Neural progenitor cell (in vitro differentiated cells): ENCODE measurements at regions not wholly inside any gene's neighbourhood (a gene's known extent, or its start where the extent isn't known, plus 50 kb on each side); places are given as distances from the start of the nearest gene placed in this dataset.
"Not testable (repeated sequence)": the region's sequence is repeated elsewhere in the genome, so short reads cannot be mapped to it uniquely, and the experiment has no call there.

ENCODE experiments used
- DNase-seq: peaks from one replicate; pipeline ENCODE4 v3.0.0-alpha.2; 2016; ENCODE audit warnings: low spot score
- H2AFZ ChIP-seq: fragments of 200-600 bp; sonication (generic); replicated peaks from 2 replicates; pipeline ENCODE4 v1.6.1; 2016; ENCODE audit warnings: antibody characterized with exemption
- H3F3A ChIP-seq: fragments of 200-600 bp; sonication (generic); 2 replicates; pipeline ENCODE4 v1.6.1; 2016; ENCODE audit warnings: antibody characterized with exemption, low read depth
- H3K27ac ChIP-seq: fragments of 200-600 bp; sonication (generic); 2 replicates; pipeline ENCODE4 v1.5.1; 2016; ENCODE audit warnings: mild to moderate bottlenecking
- H3K27me3 ChIP-seq: fragments of 200-600 bp; sonication (generic); 2 replicates; pipeline ENCODE4 v1.6.1; 2016; ENCODE audit warnings: mild to moderate bottlenecking, moderate library complexity
- H3K36me3 ChIP-seq: fragments of 200-600 bp; sonication (generic); 2 replicates; pipeline ENCODE4 v1.5.1; 2016
- H3K4me1 ChIP-seq: fragments of 200-600 bp; sonication (generic); 2 replicates; pipeline ENCODE4 v1.6.1; 2016; ENCODE audit warnings: mixed run types
- H3K4me2 ChIP-seq: fragments of 200-600 bp; sonication (generic); 2 replicates; pipeline ENCODE4 v1.6.1; 2016
- H3K4me3 ChIP-seq: fragments of 200-600 bp; sonication (generic); 2 replicates; pipeline ENCODE4 v1.5.1; 2016
- H3K79me2 ChIP-seq: fragments of 200-600 bp; sonication (generic); 2 replicates; pipeline ENCODE4 v1.6.1; 2016; ENCODE audit warnings: low read depth
- H3K9ac ChIP-seq: fragments of 200-600 bp; sonication (generic); 2 replicates; pipeline ENCODE4 v1.6.1; 2016
- H3K9me3 ChIP-seq: fragments of 200-600 bp; sonication (generic); 2 replicates; pipeline ENCODE4 v1.5.1; 2016; ENCODE audit warnings: low read depth
- H4K20me1 ChIP-seq: fragments of 200-600 bp; sonication (generic); 2 replicates; pipeline ENCODE4 v1.6.1; 2016; ENCODE audit warnings: low read depth
- H3K27ac Mint-ChIP-seq: 3 replicates; pipeline ENCODE4 v1.8.0; 2021; ENCODE audit warnings: mixed read lengths
- H3K27me3 Mint-ChIP-seq: 2 replicates; pipeline ENCODE4 v1.8.0; 2022; ENCODE audit warnings: low read depth, mild to moderate bottlenecking, inconsistent platforms, moderate library complexity, mixed read lengths; ENCODE audit not compliant: insufficient read depth
- H3K36me3 Mint-ChIP-seq: 3 replicates; pipeline ENCODE4 v1.8.0; 2021; ENCODE audit warnings: mixed read lengths
- H3K4me1 Mint-ChIP-seq: 3 replicates; pipeline ENCODE4 v1.8.0; 2021; ENCODE audit warnings: mixed read lengths
- H3K4me3 Mint-ChIP-seq: 3 replicates; pipeline ENCODE4 v1.8.0; 2021; ENCODE audit warnings: mild to moderate bottlenecking, moderate library complexity, mixed read lengths
- H3K9me3 Mint-ChIP-seq: 3 replicates; pipeline ENCODE4 v1.8.0; 2020; ENCODE audit warnings: mixed read lengths
- EZH2 ChIP-seq: fragments of 200-600 bp; sonication (generic); IDR thresholded peaks from 2 replicates; pipeline ENCODE4 v1.6.1; 2017; ENCODE audit warnings: antibody characterized with exemption, mild to moderate bottlenecking, moderate library complexity
- EZH2phosphoT487 ChIP-seq: fragments of 200-600 bp; sonication (generic); IDR thresholded peaks from 2 replicates; pipeline ENCODE4 v1.6.1; 2017; ENCODE audit warnings: antibody characterized with exemption
- TF ChIP-seq, protein P1 (sequence below): fragments of 200-600 bp; sonication (generic); IDR thresholded peaks from 2 replicates; pipeline ENCODE4 v1.5.1; 2017; ENCODE audit warnings: antibody characterized with exemption, mild to moderate bottlenecking

DNA sequence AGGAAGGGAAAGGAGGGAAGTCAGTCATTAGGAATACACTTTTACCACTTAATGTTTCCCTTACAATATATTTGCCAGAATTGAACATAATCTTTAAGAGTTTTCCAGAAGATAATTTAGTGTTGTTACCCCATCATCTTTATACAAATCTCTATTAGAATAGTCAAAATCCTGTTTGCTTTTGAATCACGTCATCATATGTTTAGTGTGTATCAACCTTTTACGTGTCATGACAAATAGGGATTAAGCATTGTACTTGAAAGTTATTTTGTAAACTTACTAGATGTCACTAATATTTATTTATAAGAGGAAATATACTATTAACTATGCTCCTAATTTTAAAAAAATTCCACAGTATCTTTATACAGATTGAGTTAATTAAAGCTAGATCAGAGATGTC is 1899.5 kb downstream of the MAT2B start:
- no peaks in the 10 kb centered on the region for H4K20me1 ChIP-seq
- TF ChIP-seq EZH2, result no peak
- TF ChIP-seq, protein P1, sequence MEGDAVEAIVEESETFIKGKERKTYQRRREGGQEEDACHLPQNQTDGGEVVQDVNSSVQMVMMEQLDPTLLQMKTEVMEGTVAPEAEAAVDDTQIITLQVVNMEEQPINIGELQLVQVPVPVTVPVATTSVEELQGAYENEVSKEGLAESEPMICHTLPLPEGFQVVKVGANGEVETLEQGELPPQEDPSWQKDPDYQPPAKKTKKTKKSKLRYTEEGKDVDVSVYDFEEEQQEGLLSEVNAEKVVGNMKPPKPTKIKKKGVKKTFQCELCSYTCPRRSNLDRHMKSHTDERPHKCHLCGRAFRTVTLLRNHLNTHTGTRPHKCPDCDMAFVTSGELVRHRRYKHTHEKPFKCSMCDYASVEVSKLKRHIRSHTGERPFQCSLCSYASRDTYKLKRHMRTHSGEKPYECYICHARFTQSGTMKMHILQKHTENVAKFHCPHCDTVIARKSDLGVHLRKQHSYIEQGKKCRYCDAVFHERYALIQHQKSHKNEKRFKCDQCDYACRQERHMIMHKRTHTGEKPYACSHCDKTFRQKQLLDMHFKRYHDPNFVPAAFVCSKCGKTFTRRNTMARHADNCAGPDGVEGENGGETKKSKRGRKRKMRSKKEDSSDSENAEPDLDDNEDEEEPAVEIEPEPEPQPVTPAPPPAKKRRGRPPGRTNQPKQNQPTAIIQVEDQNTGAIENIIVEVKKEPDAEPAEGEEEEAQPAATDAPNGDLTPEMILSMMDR, result no peak
- no peaks in the 10 kb centered on the region for H3K9me3 ChIP-seq
- Mint-ChIP-seq H3K36me3 (no peaks in the 10 kb centered on the region), H3K9me3 (peaks cover 13% of the 10 kb centered on the region), H3K27ac (no peak overlapping the region), H3K27me3 (no peaks in the 10 kb centered on the region), H3K4me3 (no peak overlapping the region), H3K4me1 (no peaks in the 10 kb centered on the region)
- H3K4me2 ChIP-seq, result no peak overlapping the region
- no peak overlapping the region for H3K27ac ChIP-seq
- no peaks in the 10 kb centered on the region for H3F3A ChIP-seq
- no peak overlapping the region for H2AFZ ChIP-seq
- H3K4me3 ChIP-seq, result no peak overlapping the region
- no peaks in the 10 kb centered on the region for H3K36me3 ChIP-seq
- no peak overlapping the region for H3K9ac ChIP-seq
- H3K4me1 ChIP-seq, result no peaks in the 10 kb centered on the region
- H3K27me3 ChIP-seq, result no peaks in the 10 kb centered on the region
- H3K79me2 ChIP-seq, result no peaks in the 10 kb centered on the region
- DNase-seq, result no peak

DNA sequence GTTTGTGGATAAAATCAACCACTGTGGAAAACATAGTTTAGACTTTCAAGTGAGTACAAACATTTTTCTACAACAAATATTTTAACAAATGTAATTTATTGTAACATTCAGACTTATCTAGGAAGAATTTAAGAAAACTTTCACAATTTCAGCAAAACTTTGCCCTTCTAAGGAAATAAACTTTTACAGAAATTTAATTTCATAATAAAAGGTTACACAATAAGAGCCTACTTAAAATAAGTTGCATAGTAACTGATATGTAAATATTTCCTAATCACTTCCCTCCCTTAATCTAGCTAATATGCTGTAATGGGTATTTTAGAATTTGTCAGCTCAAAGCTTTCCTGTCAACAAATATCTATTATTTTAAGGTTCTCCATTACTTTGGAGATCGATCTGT is 1899.9 kb downstream of the MAT2B start:
- Histone ChIP-seq H3K27me3 (no peaks in the 10 kb centered on the region), H3K27ac (no peak overlapping the region), H3K79me2 (no peaks in the 10 kb centered on the region), H3K4me2 (no peak overlapping the region), H3K4me3 (no peak overlapping the region), H3K9ac (no peak overlapping the region), H2AFZ (no peak overlapping the region), H3K4me1 (no peaks in the 10 kb centered on the region), H3K9me3 (no peaks in the 10 kb centered on the region), H4K20me1 (no peaks in the 10 kb centered on the region), H3F3A (no peaks in the 10 kb centered on the region), H3K36me3 (no peaks in the 10 kb centered on the region)
- H3K4me3 Mint-ChIP-seq, result no peak overlapping the region
- no peak overlapping the region for H3K27ac Mint-ChIP-seq
- H3K27me3 Mint-ChIP-seq, result no peaks in the 10 kb centered on the region
- H3K9me3 Mint-ChIP-seq, result peaks cover 13% of the 10 kb centered on the region
- no peaks in the 10 kb centered on the region for H3K36me3 Mint-ChIP-seq
- no peak for DNase-seq
- H3K4me1 Mint-ChIP-seq, result no peaks in the 10 kb centered on the region
- no peak for TF ChIP-seq EZH2phosphoT487
- no peak for TF ChIP-seq EZH2
- TF ChIP-seq, protein P1, result no peak

DNA sequence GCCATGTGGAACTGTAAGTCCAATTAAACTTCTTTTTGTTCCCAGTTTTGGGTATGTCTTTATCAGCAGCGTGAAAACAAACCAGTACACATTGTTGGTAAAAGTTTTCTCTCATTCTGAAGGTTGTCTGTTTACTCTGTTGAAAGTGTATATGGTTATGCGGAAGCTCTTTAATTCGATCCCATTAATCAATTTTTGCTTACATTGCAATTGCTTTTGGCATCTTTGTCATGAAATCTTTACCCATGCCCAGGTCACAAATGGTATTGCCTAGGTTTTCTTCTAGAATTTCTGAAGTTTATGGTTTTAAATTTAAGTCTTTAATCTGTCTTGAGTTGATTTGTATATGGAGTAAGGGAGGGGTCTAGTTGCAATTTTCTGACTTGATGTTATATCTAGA is 1901.9 kb downstream of the MAT2B start:
- H3K9me3 Mint-ChIP-seq, result peaks cover 13% of the 10 kb centered on the region
- no peak overlapping the region for H3K27ac ChIP-seq
- no peaks in the 10 kb centered on the region for H3F3A ChIP-seq
- no peaks in the 10 kb centered on the region for H3K79me2 ChIP-seq
- H2AFZ ChIP-seq, result no peak overlapping the region
- no peak overlapping the region for H3K4me3 ChIP-seq
- no peaks in the 10 kb centered on the region for H3K4me1 ChIP-seq
- H3K27me3 ChIP-seq, result no peaks in the 10 kb centered on the region
- DNase-seq, result no peak
- H3K4me1 Mint-ChIP-seq, result no peaks in the 10 kb centered on the region
- H3K4me3 Mint-ChIP-seq, result no peak overlapping the region
- H3K36me3 Mint-ChIP-seq, result no peaks in the 10 kb centered on the region
- no peak overlapping the region for H3K9ac ChIP-seq
- no peaks in the 10 kb centered on the region for H3K9me3 ChIP-seq
- no peaks in the 10 kb centered on the region for H3K27me3 Mint-ChIP-seq
- no peaks in the 10 kb centered on the region for H4K20me1 ChIP-seq
- no peak overlapping the region for H3K4me2 ChIP-seq
- TF ChIP-seq EZH2 (no peak), EZH2phosphoT487 (no peak)
- TF ChIP-seq, protein P1, result no peak
- H3K27ac Mint-ChIP-seq, result no peak overlapping the region
- no peaks in the 10 kb centered on the region for H3K36me3 ChIP-seq

DNA sequence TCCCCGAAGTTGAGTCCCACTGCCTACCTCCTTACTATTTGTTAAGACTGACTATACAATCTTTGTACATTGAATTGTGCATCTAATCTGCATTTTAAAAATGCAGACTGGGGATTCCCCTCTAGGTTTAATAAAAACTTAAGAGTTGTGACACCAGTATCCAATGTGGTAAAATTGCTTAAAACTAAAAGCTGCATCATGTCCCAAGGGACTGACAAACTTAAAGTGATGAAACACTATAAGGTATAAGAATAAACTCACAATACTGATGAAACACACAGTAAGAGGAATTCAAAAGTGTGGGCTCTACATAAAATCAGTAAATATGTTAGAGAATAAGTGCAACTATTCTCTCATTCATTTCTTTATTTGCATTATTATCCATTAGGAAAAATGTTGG is 1905.1 kb downstream of the MAT2B start:
- TF ChIP-seq, protein P1, result no peak
- TF ChIP-seq EZH2phosphoT487, result no peak
- Histone ChIP-seq H2AFZ (no peak overlapping the region), H4K20me1 (no peaks in the 10 kb centered on the region), H3K4me2 (no peak overlapping the region), H3K9ac (no peak overlapping the region), H3K4me3 (no peak overlapping the region), H3K36me3 (no peaks in the 10 kb centered on the region), H3K4me1 (no peaks in the 10 kb centered on the region), H3K79me2 (no peaks in the 10 kb centered on the region), H3K9me3 (no peaks in the 10 kb centered on the region), H3K27ac (no peak overlapping the region), H3K27me3 (no peaks in the 10 kb centered on the region), H3F3A (no peaks in the 10 kb centered on the region)
- H3K36me3 Mint-ChIP-seq, result no peaks in the 10 kb centered on the region
- no peak overlapping the region for H3K27ac Mint-ChIP-seq
- H3K4me3 Mint-ChIP-seq, result no peak overlapping the region
- H3K9me3 Mint-ChIP-seq, result peaks cover 16% of the 10 kb centered on the region
- no peaks in the 10 kb centered on the region for H3K27me3 Mint-ChIP-seq
- DNase-seq, result no peak
- no peaks in the 10 kb centered on the region for H3K4me1 Mint-ChIP-seq

DNA sequence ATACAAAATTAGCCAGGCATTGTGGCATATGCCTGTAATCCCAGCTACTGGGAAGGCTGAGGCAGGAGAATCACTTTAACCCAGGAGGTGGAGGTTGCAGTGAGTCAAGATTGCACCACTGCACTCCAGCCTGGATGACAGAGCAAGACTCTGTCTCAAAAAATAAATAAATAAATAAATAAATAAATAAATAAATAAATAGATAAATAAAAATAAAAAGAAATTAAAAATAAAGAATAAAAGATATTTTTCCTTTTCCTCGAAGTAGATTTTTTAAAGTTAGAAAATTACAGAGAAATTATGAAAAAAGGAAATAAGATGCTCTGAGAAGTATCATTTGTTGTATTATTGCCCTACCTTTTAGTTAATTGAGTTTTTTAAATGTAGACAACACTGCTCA is 1906.1 kb downstream of the MAT2B start:
- H3K9ac ChIP-seq, H3K27ac ChIP-seq, H3K4me2 ChIP-seq, H3K4me3 ChIP-seq, H3K79me2 ChIP-seq, H3K4me1 ChIP-seq, H3K27ac Mint-ChIP-seq, H3K27me3 Mint-ChIP-seq, H3K9me3 ChIP-seq, H3K27me3 ChIP-seq, H3K4me3 Mint-ChIP-seq, H3K36me3 ChIP-seq, H3K4me1 Mint-ChIP-seq, H3F3A ChIP-seq, DNase-seq, H3K36me3 Mint-ChIP-seq, H2AFZ ChIP-seq, H4K20me1 ChIP-seq: not testable (repeated sequence)
- H3K9me3 Mint-ChIP-seq, result peaks cover 16% of the 10 kb centered on the region
